ENCODE measurements at regions not wholly inside any gene's neighbourhood (a gene's known extent, or its start where the extent isn't known, plus 50 kb on each side); places are given as distances from the start of the nearest gene placed in this dataset.

DNA sequence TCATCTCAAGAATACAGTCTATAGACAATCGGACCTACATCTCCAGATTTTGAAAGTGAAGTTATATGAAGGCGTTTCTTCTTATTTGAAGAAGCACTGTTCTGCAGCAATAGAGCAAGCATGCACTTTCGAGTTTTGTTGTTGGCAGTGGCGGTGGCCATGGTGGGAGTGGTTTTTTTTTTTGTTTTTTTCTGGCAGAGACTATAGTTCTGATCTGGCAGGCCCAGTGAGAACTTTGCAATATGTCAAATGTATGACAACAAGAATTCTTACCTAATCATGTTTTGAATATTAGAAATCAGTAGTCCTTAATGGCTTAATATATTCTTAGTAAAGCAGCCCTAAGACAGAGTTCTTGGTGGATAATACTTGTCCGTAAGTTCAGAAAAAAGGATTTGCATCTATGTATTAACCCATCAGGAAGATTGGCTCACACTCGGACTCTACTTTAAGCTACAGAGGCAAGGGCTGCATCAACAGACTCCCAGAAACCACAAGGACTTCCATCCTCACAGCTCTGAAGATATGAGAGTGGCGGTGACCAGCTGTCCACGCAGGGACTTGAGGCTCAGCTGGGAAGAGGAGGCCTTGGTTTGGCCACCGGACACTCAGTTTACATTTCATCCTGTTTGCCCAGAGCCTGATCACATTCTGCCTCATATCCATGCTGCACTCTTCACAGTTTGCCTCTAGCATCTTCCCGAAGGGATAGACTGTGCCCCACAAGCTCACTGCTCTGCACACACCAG, 124.1 kb upstream of the THBS1 start:
- DNase-seq (ENCODE audit: low read depth) = no peak
- in situ Hi-C loops (cut with HindIII; ENCODE audit: low pct_unique_long_range_greater_than_20kb, low sequenced_read_pairs) = no loop called here

DNA sequence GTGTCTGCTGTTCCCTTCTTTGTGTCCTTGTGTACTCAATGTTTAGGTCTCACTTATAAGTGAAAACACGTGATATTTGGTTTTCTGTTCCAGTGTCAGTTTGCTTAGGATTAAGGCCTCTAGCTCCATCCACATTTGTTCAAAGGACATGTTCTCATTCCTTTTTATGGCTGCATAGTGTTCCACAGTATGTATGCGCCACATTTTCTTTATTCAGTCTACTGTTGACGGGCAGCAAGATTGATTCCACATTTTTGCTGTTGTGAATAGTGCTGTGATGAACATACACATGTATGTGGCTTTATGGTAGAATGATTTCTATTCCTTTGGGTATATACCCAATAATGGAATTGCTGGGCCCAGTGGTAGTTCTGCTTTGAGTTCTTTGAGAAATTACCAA, 122.7 kb upstream of the THBS1 start:
- no peak for DNase-seq (ENCODE audit: low read depth)
- in situ Hi-C loops (cut with HindIII; ENCODE audit: low pct_unique_long_range_greater_than_20kb, low sequenced_read_pairs) = no loop called here

DNA sequence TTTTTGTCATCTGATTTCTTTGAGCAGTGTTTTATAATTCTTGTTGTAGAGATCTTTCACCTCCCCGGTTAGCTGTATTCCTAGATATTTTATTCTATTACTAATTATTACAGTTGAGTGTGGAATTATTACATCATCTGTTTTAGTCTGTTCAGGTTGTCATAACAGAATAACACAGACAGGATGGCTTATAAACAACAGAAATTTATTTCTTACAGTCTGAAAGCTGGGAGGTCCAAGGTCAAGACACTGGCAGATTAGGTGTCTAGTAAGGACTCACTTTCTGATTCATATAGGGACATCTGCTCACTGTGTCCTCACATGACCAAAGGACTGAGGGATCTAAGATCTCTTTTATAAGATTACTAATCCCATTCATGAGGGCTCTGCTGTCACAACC, 121.3 kb upstream of the THBS1 start:
- in situ Hi-C loops (cut with HindIII; ENCODE audit: low pct_unique_long_range_greater_than_20kb, low sequenced_read_pairs) = no loop called here
- DNase-seq (ENCODE audit: low read depth) = no peak

DNA sequence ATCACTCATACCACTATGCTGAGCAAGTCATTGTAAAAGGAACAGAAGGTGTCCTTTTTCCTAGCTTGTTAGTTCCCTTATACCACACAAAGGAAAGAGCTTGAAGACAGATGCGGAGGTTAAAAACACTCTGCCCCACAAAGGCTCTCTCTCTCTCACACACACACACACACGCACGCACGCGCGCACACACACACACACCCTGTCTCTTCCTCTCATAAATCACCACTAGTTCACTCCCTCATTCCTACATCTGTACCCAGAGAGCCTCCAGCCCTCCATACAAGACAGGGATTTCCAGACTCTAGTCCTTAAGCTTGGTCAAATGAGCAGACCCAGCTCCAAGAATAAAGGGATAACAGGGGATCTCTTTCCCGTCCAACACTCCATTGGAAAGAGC, 120.1 kb upstream of the THBS1 start:
- no peak for DNase-seq (ENCODE audit: low read depth)
- in situ Hi-C loops (cut with HindIII; ENCODE audit: low pct_unique_long_range_greater_than_20kb, low sequenced_read_pairs) = no loop called here

DNA sequence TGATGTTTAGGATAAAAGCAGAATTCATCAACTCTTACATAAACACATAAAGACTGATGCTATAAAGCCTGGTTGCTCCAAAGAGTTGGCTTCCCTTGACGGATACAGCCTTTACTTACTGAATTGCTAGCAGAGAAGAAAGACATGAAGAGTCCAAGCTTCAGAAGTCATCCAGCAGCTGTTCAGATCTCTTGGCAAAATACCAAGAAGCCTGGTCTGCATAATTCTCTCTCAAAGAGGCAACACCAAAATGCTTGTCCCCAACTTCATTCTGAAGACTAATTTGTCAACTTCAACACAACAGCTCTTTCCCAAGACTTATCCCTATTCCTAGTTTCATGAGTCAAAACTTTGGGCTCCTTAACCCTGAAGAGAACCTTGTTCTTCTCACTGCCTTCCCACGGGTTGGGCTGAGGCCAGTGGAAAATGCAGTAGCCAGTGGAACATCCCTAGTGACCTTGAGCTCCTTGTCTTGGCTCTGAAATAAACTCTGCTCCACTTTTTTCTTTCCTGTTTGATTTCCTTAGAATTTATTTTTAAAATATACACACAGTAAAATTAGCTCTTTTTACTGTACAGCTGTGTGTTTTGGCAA, 119.2 kb upstream of the THBS1 start:
- in situ Hi-C loops (cut with HindIII; ENCODE audit: low pct_unique_long_range_greater_than_20kb, low sequenced_read_pairs) = no loop called here
- no peak for DNase-seq (ENCODE audit: low read depth)

DNA sequence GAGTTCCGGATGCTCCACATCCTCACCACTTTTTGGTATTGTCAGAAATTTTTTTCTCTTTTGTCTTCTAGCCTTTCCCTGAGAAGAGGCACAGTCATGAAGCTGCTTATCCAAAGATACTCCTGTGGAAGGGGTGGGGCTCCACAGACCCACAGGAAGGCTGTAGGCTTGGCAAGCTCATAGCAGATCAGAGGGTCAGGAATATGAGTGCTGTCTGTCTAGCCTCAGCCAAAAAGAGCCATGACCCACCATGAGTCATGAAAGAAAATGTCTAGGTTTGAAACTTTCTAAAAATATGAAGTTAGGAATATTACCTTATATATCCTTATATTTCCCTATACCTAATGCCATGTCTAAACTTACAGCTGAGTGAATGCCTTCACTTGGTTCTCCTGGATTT, 118.2 kb upstream of the THBS1 start:
- no peak for DNase-seq (ENCODE audit: low read depth)
- in situ Hi-C loops (cut with HindIII; ENCODE audit: low pct_unique_long_range_greater_than_20kb, low sequenced_read_pairs) = no loop called here

DNA sequence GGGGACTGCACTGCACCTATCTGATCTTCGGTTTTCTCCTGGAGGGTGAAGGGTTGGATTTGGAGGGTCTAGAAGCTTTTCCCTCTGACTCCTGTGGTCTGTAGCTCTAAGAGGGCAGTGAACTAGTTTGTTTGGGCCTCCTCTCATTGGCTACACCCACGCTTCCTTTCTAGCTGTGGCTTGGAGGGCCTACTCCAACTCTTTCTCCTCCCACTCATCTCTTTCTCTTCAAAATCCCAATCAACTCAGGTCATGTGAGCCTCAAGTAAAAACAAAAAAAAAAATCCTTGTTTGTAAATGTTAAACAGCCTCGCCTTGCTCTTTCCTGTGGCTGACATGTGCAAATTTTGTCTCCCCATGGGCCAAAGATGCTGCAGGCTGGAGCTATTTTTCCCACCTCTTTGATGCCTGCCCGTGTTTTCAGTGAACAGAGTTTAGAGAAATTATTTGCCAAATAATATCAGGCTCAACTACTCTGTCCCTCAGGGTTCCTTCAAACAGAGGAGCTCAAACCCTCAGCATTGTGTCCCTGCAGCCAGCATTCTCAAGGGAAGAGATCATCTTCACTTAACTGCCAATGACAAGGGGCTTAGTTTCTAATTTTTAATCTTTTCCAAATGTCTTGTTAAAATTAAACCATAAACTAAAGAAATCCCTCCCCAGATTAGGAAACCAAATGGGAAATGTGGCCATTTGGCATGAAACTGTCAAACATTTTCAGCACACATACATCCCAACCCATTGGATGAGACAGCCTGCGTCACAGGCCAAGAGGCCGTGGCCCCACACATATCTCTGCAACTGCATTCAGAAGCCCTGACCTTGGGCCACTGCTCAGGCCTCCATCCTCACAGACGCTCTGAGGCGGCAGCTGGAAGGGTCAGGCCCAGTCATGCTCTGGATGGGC, 114.8 kb upstream of the THBS1 start:
- in situ Hi-C loops (cut with HindIII; ENCODE audit: low pct_unique_long_range_greater_than_20kb, low sequenced_read_pairs) = no loop called here
- no peak for DNase-seq (ENCODE audit: low read depth)

DNA sequence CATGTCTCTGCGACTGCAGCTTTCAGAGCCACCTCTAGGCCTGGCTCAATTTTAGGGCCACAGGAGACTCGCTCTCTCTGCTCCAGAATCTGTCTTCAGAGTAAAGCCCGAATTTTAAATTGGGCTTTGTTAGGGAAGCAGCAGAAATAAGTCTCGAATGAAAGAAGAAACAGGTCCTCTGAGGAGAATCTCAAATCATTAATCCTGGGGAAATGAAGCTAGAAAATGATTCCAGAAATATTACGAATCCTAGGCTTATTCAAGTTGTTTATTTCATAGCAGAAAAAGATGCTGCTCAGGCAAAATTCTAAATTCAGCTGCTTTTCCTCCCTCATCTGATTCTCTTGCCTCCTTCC, 114.2 kb upstream of the THBS1 start:
- in situ Hi-C loops (cut with HindIII; ENCODE audit: low pct_unique_long_range_greater_than_20kb, low sequenced_read_pairs) = no loop called here
- no peak for DNase-seq (ENCODE audit: low read depth)

DNA sequence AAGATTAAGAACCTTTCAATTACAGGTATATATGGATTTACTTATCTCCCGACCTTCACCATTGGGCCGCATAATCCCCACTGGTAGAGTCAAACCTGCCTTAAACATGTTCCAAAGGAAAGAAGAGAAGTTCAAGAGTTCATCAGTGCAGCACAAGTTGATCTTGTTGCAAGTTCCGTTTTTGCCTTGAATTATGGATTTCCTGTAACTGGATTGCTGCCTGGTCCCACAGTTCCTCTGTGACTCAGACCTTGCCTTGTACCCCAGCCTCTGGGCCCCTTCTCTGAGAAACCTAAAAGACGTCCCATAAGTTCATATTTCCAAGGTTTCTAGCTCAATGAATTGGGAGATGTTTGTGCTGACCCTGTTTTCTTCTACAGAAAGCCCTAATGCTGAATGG, 112.5 kb upstream of the THBS1 start:
- DNase-seq (ENCODE audit: low read depth) = no peak
- in situ Hi-C loops (cut with HindIII; ENCODE audit: low pct_unique_long_range_greater_than_20kb, low sequenced_read_pairs) = no loop called here

DNA sequence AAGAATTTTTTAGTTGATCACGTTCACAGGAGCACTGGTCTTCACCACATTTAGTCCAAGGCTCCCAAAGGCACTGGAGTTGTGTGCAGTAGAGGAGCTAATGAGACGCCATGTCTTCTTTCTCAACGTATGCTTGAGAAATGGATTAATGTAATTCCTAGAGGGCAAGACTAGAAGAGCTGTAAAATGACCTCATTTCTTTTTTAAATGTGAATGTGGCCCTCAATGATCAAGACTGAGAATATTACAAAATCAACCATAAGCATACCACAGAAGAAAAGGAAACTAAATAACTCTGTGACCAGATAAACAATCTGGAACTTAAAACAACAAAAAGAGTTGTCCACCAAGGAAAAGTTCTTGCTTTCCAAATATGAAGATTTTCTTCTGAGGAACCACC, 112.1 kb upstream of the THBS1 start:
- DNase-seq (ENCODE audit: low read depth) = no peak

DNA sequence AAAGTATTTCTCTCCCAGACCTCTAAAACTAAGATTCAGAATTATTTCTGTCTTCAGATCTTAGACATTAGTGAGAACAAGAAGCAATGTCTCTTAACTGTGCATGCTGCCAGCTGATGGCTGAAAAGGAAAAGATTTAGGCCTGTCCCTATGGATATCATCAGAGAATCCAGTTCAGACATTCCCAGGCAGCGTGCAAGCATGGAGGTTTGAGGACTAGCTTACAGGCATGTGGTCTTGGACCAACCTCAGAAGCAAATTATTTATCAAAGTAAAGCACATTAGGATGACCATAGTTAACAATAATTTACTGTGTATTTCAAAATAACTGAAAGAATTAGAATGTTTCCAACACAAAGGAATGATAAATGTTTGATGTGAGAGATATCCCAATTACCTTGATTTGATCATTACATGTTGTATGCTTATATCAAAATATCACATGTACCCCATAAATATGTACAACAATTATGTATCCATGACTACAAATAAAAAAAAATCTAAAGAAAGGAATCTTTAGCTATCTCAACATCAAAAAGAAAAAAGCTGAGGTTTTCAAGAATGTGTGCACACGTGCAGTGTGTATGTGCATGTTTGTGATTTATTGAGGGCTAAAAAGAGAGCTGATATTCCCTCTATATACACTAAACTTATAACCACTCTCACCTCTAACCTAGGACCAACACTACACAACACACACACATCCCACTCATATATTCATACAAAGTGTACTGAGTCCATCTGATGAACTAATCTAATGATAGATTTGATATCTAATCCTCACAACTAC, 108.9 kb upstream of the THBS1 start:
- DNase-seq (ENCODE audit: low read depth) = no peak
- in situ Hi-C loops (cut with HindIII; ENCODE audit: low pct_unique_long_range_greater_than_20kb, low sequenced_read_pairs) = no loop called here

More for the DNA sequence above, 112.1 kb upstream of the THBS1 start:
- in situ Hi-C loops (cut with HindIII; ENCODE audit: low pct_unique_long_range_greater_than_20kb, low sequenced_read_pairs) = no loop called here

DNA sequence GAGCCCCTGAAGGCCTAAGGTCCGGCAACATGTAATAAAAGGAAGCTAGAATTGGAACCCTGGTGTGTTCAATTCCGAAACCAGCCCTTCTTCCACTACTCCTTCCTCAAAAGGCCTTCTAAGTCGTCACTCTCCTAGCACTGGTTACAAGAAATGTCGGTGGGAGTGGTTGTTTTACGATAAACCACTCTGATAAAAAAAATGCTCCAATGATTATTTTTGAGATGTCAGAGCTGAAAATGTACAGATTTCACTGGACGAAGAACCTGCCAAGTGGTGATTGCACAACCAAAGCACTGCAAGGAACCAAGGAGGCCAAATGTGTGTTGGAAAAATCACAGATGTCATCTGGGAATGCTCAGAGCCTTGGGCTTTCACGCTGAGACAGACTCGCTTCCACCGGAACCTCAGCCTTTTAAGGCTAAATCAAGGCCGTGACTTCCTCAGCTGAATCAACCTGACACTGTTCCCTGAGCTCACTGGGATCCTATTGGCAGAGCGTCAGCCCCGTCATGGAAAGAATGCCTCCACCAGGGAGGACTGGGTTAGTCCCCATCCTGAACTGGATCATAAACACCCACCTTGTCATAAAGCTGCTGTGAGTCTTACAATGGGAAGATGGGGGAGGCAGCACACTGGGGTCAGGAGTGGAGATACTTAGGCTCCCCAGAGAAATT, 108.1 kb upstream of the THBS1 start:
- in situ Hi-C loops (cut with HindIII; ENCODE audit: low pct_unique_long_range_greater_than_20kb, low sequenced_read_pairs) = no loop called here
- DNase-seq (ENCODE audit: low read depth) = no peak

DNA sequence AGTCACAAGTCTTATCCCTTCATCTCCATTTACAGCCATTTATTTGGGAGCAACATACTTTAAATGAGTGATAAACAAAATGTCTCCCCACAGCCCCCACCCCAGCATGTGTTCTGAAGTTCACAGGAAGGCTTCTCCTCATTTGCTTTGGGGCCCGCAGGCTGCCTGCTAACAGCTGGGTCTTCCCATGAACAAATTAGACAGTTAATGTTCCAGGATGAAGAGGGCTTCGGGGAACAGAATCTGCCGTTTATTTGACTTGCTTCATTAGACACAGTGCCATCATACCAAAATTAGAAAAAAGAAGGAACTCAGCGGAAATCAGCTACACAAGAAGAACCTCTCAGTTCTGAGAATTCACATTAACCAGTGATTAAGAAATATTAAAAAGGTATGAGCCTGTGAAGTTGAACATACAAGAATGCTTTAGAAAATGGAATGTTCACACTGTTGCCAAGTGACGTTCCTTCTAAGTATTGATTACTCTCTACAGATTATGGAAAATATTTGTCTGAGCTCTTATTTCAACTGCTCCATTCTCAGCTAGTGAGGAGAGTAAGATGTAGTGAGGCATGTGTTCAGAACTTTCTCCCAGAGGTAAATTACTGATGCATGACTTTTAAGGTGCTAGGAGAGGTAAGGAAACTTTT, 107.5 kb upstream of the THBS1 start:
- DNase-seq (ENCODE audit: low read depth) = no peak
- in situ Hi-C loops (cut with HindIII; ENCODE audit: low pct_unique_long_range_greater_than_20kb, low sequenced_read_pairs) = no loop called here

DNA sequence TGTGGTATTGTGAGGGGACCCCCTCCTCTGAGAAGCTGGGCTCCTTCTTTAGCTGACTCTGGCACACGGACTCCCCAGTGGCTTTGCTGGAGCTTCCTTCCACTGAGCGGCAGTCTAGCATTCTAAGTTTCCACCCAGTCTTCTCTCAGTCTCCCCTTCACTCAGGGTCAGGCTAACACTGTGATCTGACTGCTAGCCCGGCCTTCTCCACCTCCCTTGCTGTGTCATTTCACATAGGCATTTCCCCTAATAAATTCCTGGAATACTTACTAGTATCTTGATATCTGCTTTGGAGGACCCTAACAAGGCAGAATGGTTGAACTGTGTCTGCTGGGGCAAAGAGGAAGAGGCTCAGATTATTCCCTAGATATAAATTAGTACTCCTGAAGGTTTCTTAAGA, 106.2 kb upstream of the THBS1 start:
- in situ Hi-C loops (cut with HindIII; ENCODE audit: low pct_unique_long_range_greater_than_20kb, low sequenced_read_pairs) = no loop called here
- no peak for DNase-seq (ENCODE audit: low read depth)

DNA sequence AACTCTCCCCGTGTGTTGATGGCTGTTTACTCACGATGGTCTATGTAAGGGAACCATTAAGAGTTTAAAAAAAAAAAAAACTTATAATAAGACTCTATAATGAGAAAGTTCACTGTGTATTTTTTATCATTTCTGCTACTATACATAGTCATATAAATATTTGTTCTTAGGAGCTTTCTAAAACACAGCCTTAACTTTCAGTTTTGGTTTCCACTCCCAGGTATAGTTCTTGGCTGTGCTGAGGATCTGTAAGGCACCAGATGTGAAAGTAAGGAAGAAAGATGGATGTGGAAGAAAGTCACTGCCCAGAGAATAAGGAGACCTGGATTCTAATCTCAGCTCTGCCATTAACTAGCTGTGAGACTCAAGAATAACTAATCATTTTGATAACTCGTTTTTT, 101.9 kb upstream of the THBS1 start:
- in situ Hi-C loops (cut with HindIII; ENCODE audit: low pct_unique_long_range_greater_than_20kb, low sequenced_read_pairs) = no loop called here
- no peak for DNase-seq (ENCODE audit: low read depth)

DNA sequence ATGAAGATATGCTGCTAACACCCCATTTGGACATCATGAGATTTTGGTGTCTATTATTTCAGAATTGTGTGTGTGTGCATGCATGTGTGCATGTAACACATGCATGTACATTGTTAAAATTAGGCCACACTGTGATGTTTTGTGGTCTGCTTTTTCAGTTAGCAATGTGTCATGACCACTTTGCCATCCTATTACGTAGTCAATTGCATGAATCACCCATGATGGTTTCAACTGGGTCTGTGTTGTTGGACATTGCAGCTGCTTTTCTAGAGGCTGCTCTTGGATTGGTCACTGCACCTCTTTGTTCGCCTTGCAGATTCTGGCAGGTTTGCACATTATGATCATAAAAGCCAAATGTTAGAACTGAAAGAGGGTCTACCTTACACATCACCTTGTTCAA, 101.0 kb upstream of the THBS1 start:
- in situ Hi-C loops (cut with HindIII; ENCODE audit: low pct_unique_long_range_greater_than_20kb, low sequenced_read_pairs) = no loop called here

DNA sequence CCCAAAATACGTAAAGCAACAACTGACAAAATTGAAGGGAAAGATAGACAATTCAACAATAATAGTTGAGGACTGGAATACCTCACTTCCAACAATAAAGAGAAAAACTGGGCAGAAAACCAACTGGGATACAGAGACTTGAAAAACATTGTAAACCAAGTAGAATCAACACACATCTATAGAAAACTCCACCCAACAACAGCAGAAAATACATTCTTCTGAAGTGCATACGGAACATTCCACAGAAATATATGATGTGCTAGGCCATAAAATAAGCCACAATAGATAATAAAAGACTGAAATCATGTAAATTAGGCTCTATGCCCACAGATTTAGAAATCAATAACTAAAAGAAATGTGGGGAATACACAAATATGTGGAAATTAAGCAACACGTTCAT, 98.4 kb upstream of the THBS1 start:
- in situ Hi-C loops (cut with HindIII; ENCODE audit: low pct_unique_long_range_greater_than_20kb, low sequenced_read_pairs) = no loop called here
- DNase-seq (ENCODE audit: low read depth) = no peak

More for the DNA sequence above, 101.0 kb upstream of the THBS1 start:
- DNase-seq (ENCODE audit: low read depth) = no peak
